ENCODE measurements at regions not wholly inside any gene's neighbourhood (a gene's known extent, or its start where the extent isn't known, plus 50 kb on each side); places are given as distances from the start of the nearest gene placed in this dataset.

GRCh38 chrX:69216911-69217310 lies 51.7 kb upstream of the PJA1 start:
- no peak overlapping the region for H3K4me2 ChIP-seq (ENCODE audit: low read length)

GRCh38 chrX:69216446-69216845 lies 51.2 kb upstream of the PJA1 start:
- H3K9ac ChIP-seq: no peak overlapping the region
- no peak for TF ChIP-seq CTCF (IDR thresholded peaks at IDR 0.05)
- H3K4me1 ChIP-seq: peaks cover 7% of the 10 kb centered on the region
- no peaks in the 10 kb centered on the region for H3K9me3 ChIP-seq (ENCODE audit: control insufficient read depth, low read length)
- H3K4me2 ChIP-seq (ENCODE audit: low read length): no peak overlapping the region
- H3K4me3 ChIP-seq (ENCODE audit: low read depth, low read length): no peak overlapping the region
- no peaks in the 10 kb centered on the region for H3K36me3 ChIP-seq (ENCODE audit: control insufficient read depth, insufficient read depth, low read length)
- H3K27me3 ChIP-seq (ENCODE audit: control insufficient read depth, insufficient read depth, low read length): no peaks in the 10 kb centered on the region
- peak overlapping the region; percentile 54 for H3K27ac ChIP-seq
- no peak overlapping the region for H2AFZ ChIP-seq
- no peaks in the 10 kb centered on the region for H3K79me2 ChIP-seq

More at GRCh38 chrX:69216911-69217310, 51.7 kb upstream of the PJA1 start:
- H3K27me3 ChIP-seq (ENCODE audit: control insufficient read depth, insufficient read depth, low read length): no peaks in the 10 kb centered on the region
- no peak for TF ChIP-seq CTCF (IDR thresholded peaks at IDR 0.05)
- peak overlapping the region; percentile 54 for H3K27ac ChIP-seq
- H3K4me3 ChIP-seq (ENCODE audit: low read depth, low read length): no peak overlapping the region
- H3K79me2 ChIP-seq: no peaks in the 10 kb centered on the region
- peaks cover 7% of the 10 kb centered on the region for H3K4me1 ChIP-seq
- H3K9me3 ChIP-seq (ENCODE audit: control insufficient read depth, low read length): no peaks in the 10 kb centered on the region
- H3K36me3 ChIP-seq (ENCODE audit: control insufficient read depth, insufficient read depth, low read length): no peaks in the 10 kb centered on the region
- H3K9ac ChIP-seq: no peak overlapping the region
- peak overlapping the region; percentile 66 for H2AFZ ChIP-seq

GRCh38 chrX:69215161-69215875 lies 50.1 kb upstream of the PJA1 start:
- H3K36me3 ChIP-seq (ENCODE audit: control insufficient read depth, insufficient read depth, low read length): no peaks in the 10 kb centered on the region
- H3K79me2 ChIP-seq: no peaks in the 10 kb centered on the region
- H3K4me2 ChIP-seq (ENCODE audit: low read length): no peak overlapping the region
- H3K27ac ChIP-seq: no peak overlapping the region
- no peaks in the 10 kb centered on the region for H3K9me3 ChIP-seq (ENCODE audit: control insufficient read depth, low read length)
- no peak overlapping the region for H3K9ac ChIP-seq
- peaks cover 7% of the 10 kb centered on the region for H3K4me1 ChIP-seq
- no peak overlapping the region for H3K4me3 ChIP-seq (ENCODE audit: low read depth, low read length)
- no peak overlapping the region for H2AFZ ChIP-seq
- H3K27me3 ChIP-seq (ENCODE audit: control insufficient read depth, insufficient read depth, low read length): no peaks in the 10 kb centered on the region
- no peak for TF ChIP-seq CTCF (IDR thresholded peaks at IDR 0.05)

Measured in parathyroid adenoma (tissue), 2 donors.